Cardiac muscle cell (in vitro differentiated cells and primary cell): ENCODE measurements at regions not wholly inside any gene's neighbourhood (a gene's known extent, or its start where the extent isn't known, plus 50 kb on each side); places are given as distances from the start of the nearest gene placed in this dataset.
"Not testable (repeated sequence)": the region's sequence is repeated elsewhere in the genome, so short reads cannot be mapped to it uniquely, and the experiment has no call there.

Experiments
- DNase-seq, 2 donors: peaks; one replicate each; pipeline versions ENCODE4 v3.0.0 to v3.0.0-alpha.2; 2010 to 2017; ENCODE audit warnings: low read depth in 1 of 2, low spot score in 1 of 2
- H3K27ac ChIP-seq: fragments of 200-600 bp; sonication (generic); 2 replicates; pipeline ENCODE4 v1.5.1; 2016
- H3K27me3 ChIP-seq: fragments of 200-600 bp; sonication (generic); 2 replicates; pipeline ENCODE4 v1.6.0; 2016; ENCODE audit warnings: control low read depth
- H3K36me3 ChIP-seq: fragments of 200-600 bp; sonication (generic); 2 replicates; pipeline ENCODE4 v1.5.1; 2016; ENCODE audit warnings: control low read depth
- H3K4me1 ChIP-seq: fragments of 200-600 bp; sonication (generic); 2 replicates; pipeline ENCODE4 v1.8.1; 2017; ENCODE audit warnings: low read depth, mild to moderate bottlenecking, mixed run types
- H3K4me3 ChIP-seq: fragments of 200-600 bp; sonication (generic); 2 replicates; pipeline ENCODE4 v1.5.1; 2016; ENCODE audit warnings: mild to moderate bottlenecking
- H3K9me3 ChIP-seq: fragments of 200-600 bp; sonication (generic); 2 replicates; pipeline ENCODE4 v1.5.1; 2017; ENCODE audit warnings: low read depth, mild to moderate bottlenecking, control low read depth
- CTCF ChIP-seq: IDR thresholded peaks from 2 replicates; pipeline ENCODE4 v1.5.1; 2012; ENCODE audit warnings: low read depth, mild to moderate bottlenecking, low read length

- no peak for DNase-seq
- peaks cover 5% of the 10 kb centered on the region for H3K4me1 ChIP-seq
- no peak overlapping the region for H3K4me3 ChIP-seq
- H3K36me3 ChIP-seq, result no peaks in the 10 kb centered on the region
- H3K27me3 ChIP-seq, result no peaks in the 10 kb centered on the region
- H3K9me3 ChIP-seq, result no peaks in the 10 kb centered on the region
- TF ChIP-seq CTCF, result no peak
- H3K27ac ChIP-seq, result no peak overlapping the region
These were observed 167.1 kb upstream of the DAB1 start for GRCh38 chr1:57590978-57591377.

- Histone ChIP-seq H3K27ac (no peak overlapping the region), H3K27me3 (no peaks in the 10 kb centered on the region), H3K9me3 (no peaks in the 10 kb centered on the region), H3K4me3 (no peak overlapping the region), H3K36me3 (no peaks in the 10 kb centered on the region), H3K4me1 (peaks cover 2% of the 10 kb centered on the region)
- no peak for TF ChIP-seq CTCF
- DNase-seq, result no peak
These were observed 163.0 kb upstream of the DAB1 start for GRCh38 chr1:57586842-57587241.

GRCh38 chr1:57578680-57579079 is 154.8 kb upstream of the DAB1 start:
- TF ChIP-seq CTCF, result no peak
- DNase-seq, result no peak
- Histone ChIP-seq H3K4me1 (no peaks in the 10 kb centered on the region), H3K4me3 (no peak overlapping the region), H3K27me3 (no peaks in the 10 kb centered on the region), H3K36me3 (no peaks in the 10 kb centered on the region), H3K9me3 (no peaks in the 10 kb centered on the region), H3K27ac (no peak overlapping the region)

GRCh38 chr1:57578099-57578498 is 154.2 kb upstream of the DAB1 start:
- DNase-seq, result no peak
- no peak overlapping the region for H3K4me3 ChIP-seq
- no peaks in the 10 kb centered on the region for H3K27me3 ChIP-seq
- no peaks in the 10 kb centered on the region for H3K4me1 ChIP-seq
- TF ChIP-seq CTCF, result no peak
- H3K9me3 ChIP-seq, result no peaks in the 10 kb centered on the region
- no peaks in the 10 kb centered on the region for H3K36me3 ChIP-seq
- H3K27ac ChIP-seq, result no peak overlapping the region

- no peaks in the 10 kb centered on the region for H3K36me3 ChIP-seq
- TF ChIP-seq CTCF, result no peak
- DNase-seq, result no peak
These were observed 152.9 kb upstream of the DAB1 start for GRCh38 chr1:57576756-57577155.

GRCh38 chr1:57572016-57572415 is 148.2 kb upstream of the DAB1 start:
- H3K27ac ChIP-seq, result no peak overlapping the region
- H3K4me3 ChIP-seq, result no peak overlapping the region
- H3K36me3 ChIP-seq, result no peaks in the 10 kb centered on the region
- H3K27me3 ChIP-seq, result no peaks in the 10 kb centered on the region
- no peaks in the 10 kb centered on the region for H3K4me1 ChIP-seq
- H3K9me3 ChIP-seq, result no peaks in the 10 kb centered on the region
- no peak for DNase-seq
- no peak for TF ChIP-seq CTCF

More at GRCh38 chr1:57576756-57577155, 152.9 kb upstream of the DAB1 start:
- Histone ChIP-seq H3K9me3 (no peaks in the 10 kb centered on the region), H3K27me3 (no peaks in the 10 kb centered on the region), H3K27ac (no peak overlapping the region), H3K4me1 (no peaks in the 10 kb centered on the region), H3K4me3 (no peak overlapping the region)

- H3K36me3 ChIP-seq, H3K27ac ChIP-seq, DNase-seq, H3K4me1 ChIP-seq, H3K27me3 ChIP-seq, H3K4me3 ChIP-seq, H3K9me3 ChIP-seq: not testable (repeated sequence)
These were observed 134.2 kb upstream of the DAB1 start for GRCh38 chr1:57558066-57558465.
